ENCODE measurements at regions not wholly inside any gene's neighbourhood (a gene's known extent, or its start where the extent isn't known, plus 50 kb on each side); places are given as distances from the start of the nearest gene placed in this dataset.

GRCh38 chr4:28073860-28074555, 1213.4 kb downstream of the STIM2 start:
- peak in 1 of 2 donors; percentile 20 for TF ChIP-seq CTCF (conservative IDR thresholded peaks at IDR 0.05 in 1 of 2, IDR thresholded peaks at IDR 0.05 in 1 of 2; ENCODE audit: low read depth in 1 of 2, low read length in 2 of 2)
- TF ChIP-seq EZH2 (IDR thresholded peaks at IDR 0.05; ENCODE audit: low read length, missing control alignments) = no peak

Data from fibroblast of lung (primary cell).